Adrenal gland (tissue), 9 donors: ENCODE measurements at regions not wholly inside any gene's neighbourhood (a gene's known extent, or its start where the extent isn't known, plus 50 kb on each side); places are given as distances from the start of the nearest gene placed in this dataset.

ENCODE experiments used
- DNase-seq, 7 donors: peaks; one replicate each; pipeline ENCODE4 v3.0.0-alpha.2; 2019 to 2020
- H3K27ac ChIP-seq, 5 donors: fragments of 200-600 bp; sonication (generic) in 4 of 5; 1 replicate in 3 of 5; 2 replicates in 2 of 5; pipeline versions ENCODE4 v1.5.1 to v1.8.0; 2016 to 2020; ENCODE audit warnings: mild to moderate bottlenecking in 1 of 5
- H3K27me3 ChIP-seq: fragments of 200-600 bp; 2 replicates; pipeline ENCODE4 v1.8.0; 2021
- H3K36me3 ChIP-seq, 2 donors: fragments of 200-600 bp; replicated peaks in 1 of 2; 1 replicate in 1 of 2; 2 replicates in 1 of 2; pipeline versions ENCODE4 v1.5.1 to v1.8.0; 2018 to 2022
- H3K4me1 ChIP-seq, 2 donors: fragments of 200-600 bp; replicated peaks in 1 of 2; 1 replicate in 1 of 2; 2 replicates in 1 of 2; pipeline versions ENCODE4 v1.5.1 to v1.8.0; 2018 to 2021
- H3K4me3 ChIP-seq, 4 donors: fragments of 200-600 bp; sonication (generic) in 3 of 4; one replicate each; pipeline ENCODE4 v1.5.1; 2016 to 2018
- H3K9me3 ChIP-seq, 3 donors: fragments of 200-600 bp; sonication (generic) in 1 of 3; replicated peaks in 1 of 3; 1 replicate in 2 of 3; 2 replicates in 1 of 3; pipeline versions ENCODE4 v1.5.1 to v1.8.0; 2016 to 2021
- CTCF ChIP-seq, 6 experiments: fragments of 450-650 bp in 4 of 6; fragments of 200-600 bp in 2 of 6; sonication (generic) in 1 of 6; IDR thresholded peaks; 1 replicate in 5 of 6; 2 replicates in 1 of 6; pipeline versions ENCODE4 v1.5.1 to v1.8.0; 2016 to 2021; ENCODE audit warnings: antibody characterized with exemption in 6 of 6, mild to moderate bottlenecking in 2 of 6, moderate library complexity in 1 of 6
- POLR2A ChIP-seq, 2 donors: fragments of 450-650 bp; IDR thresholded peaks; one replicate each; pipeline ENCODE4 v1.6.1; 2017; ENCODE audit warnings: antibody characterized with exemption in 2 of 2, mild to moderate bottlenecking in 2 of 2, moderate library complexity in 1 of 2
- WGBS, 4 donors: extraction: QIAGEN DNeasy Blood & Tissue Kit in 2 of 4; methylation state at CpG; one replicate each; pipeline versions ENCODE4 v1.1.5 to v1.1.7; 2013 to 2017; 5-methylcytosine and 5-hydroxymethylcytosine counted together
- intact Hi-C, 2 donors: fragments of 100-400 bp; cut with DNase I; formaldehyde crosslinking; loops; one replicate each; pipeline versions ENCODE4 v1.14.1 to v1.15.0; 2022 to 2023
- donor health status: healthy with polysubstance abuse.
- donor health status: Bipolar disorder and iron deficiency.
- donor health status: DM: yes; HTN: yes; CAD: no.
- donor health status: DM: no; HTN: no; CAD: no.
- donor health status: DM: no; HTN: no; CAD: no.

- Histone ChIP-seq H3K36me3 (no peaks in the 10 kb centered on the region), H3K9me3 (no peaks in the 10 kb centered on the region), H3K4me1 (no peaks in the 10 kb centered on the region), H3K27me3 (no peaks in the 10 kb centered on the region), H3K27ac (no peak overlapping the region), H3K4me3 (no peak overlapping the region)
- intact Hi-C loops, result no loop called here
- TF ChIP-seq POLR2A (IDR thresholded peaks at IDR 0.05), result no peak
- TF ChIP-seq CTCF (IDR thresholded peaks at IDR 0.05), result no peak
- no peak for DNase-seq
- WGBS, 4 donors, result 83 to 86% (median 84%) methylated on average over 4 of the region's 4 CpGs
Measured at GRCh38 chr4:145389550-145389949, 92.1 kb upstream of the SMAD1 start.

- Histone ChIP-seq H3K36me3 (no peaks in the 10 kb centered on the region), H3K27me3 (no peaks in the 10 kb centered on the region), H3K4me3 (no peak overlapping the region), H3K9me3 (no peaks in the 10 kb centered on the region), H3K27ac (no peak overlapping the region), H3K4me1 (no peaks in the 10 kb centered on the region)
- DNase-seq, result no peak
- intact Hi-C loops, result no loop called here
- no peak for TF ChIP-seq POLR2A (IDR thresholded peaks at IDR 0.05)
- TF ChIP-seq CTCF (IDR thresholded peaks at IDR 0.05), result no peak
- 51 to 76% (median 56%) methylated on average over 3 of the region's 3 CpGs for whole genome bisulfite sequencing, 4 donors
Measured at GRCh38 chr4:145388043-145388442, 93.6 kb upstream of the SMAD1 start.

GRCh38 chr4:145387079-145387478 is 94.6 kb upstream of the SMAD1 start:
- no peaks in the 10 kb centered on the region for H3K4me1 ChIP-seq
- 64 to 73% (median 71%) methylated on average over 3 of the region's 3 CpGs for WGBS, 4 donors

GRCh38 chr4:145381163-145381562 is 100.5 kb upstream of the SMAD1 start:
- H3K4me3 ChIP-seq, result no peak overlapping the region
- no peaks in the 10 kb centered on the region for H3K36me3 ChIP-seq
- intact Hi-C loops, result no loop called here
- no peaks in the 10 kb centered on the region for H3K27me3 ChIP-seq
- no peak for TF ChIP-seq POLR2A (IDR thresholded peaks at IDR 0.05)
- no peak for TF ChIP-seq CTCF (IDR thresholded peaks at IDR 0.05)
- no peaks in the 10 kb centered on the region for H3K9me3 ChIP-seq
- DNase-seq, result no peak
- no peaks in the 10 kb centered on the region for H3K4me1 ChIP-seq
- WGBS, 4 donors, result 62 to 88% (median 79%) methylated on average over 1 of the region's 1 CpG
- no peak overlapping the region for H3K27ac ChIP-seq

More at GRCh38 chr4:145387079-145387478, 94.6 kb upstream of the SMAD1 start:
- no peak for TF ChIP-seq POLR2A (IDR thresholded peaks at IDR 0.05)
- TF ChIP-seq CTCF (IDR thresholded peaks at IDR 0.05), result no peak
- no peaks in the 10 kb centered on the region for H3K9me3 ChIP-seq
- no peaks in the 10 kb centered on the region for H3K27me3 ChIP-seq
- DNase-seq, result no peak
- H3K27ac ChIP-seq, result no peak overlapping the region
- no peak overlapping the region for H3K4me3 ChIP-seq
- no peaks in the 10 kb centered on the region for H3K36me3 ChIP-seq
- intact Hi-C loops, result no loop called here
